Hematopoietic multipotent progenitor cell (in vitro differentiated cells): ENCODE measurements at regions not wholly inside any gene's neighbourhood (a gene's known extent, or its start where the extent isn't known, plus 50 kb on each side); places are given as distances from the start of the nearest gene placed in this dataset.

Source experiments
- DNase-seq, 3 donors: peaks; one replicate each; pipeline ENCODE4 v3.0.0-alpha.2; 2011 to 2015; ENCODE audit warnings: low read depth in 2 of 3, low spot score in 2 of 3

DNA sequence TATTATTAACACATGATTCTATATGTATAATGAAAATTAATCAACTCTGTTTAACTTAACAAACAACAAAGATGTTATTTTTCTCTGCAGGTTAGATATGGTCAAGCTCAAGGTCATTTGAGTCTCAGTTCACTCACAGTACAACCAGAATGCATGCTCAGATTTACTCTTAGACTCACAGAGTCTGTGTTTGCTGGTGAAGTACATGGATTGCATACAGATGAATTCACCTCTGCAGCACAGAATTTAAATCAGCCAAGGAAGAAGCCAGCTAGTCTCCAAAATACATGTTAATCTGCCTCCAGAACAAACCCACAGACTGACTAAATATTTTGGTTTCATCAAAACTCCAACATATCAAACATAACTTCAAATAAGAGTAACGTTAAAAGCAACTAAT lies 424.5 kb downstream of the RAD51AP2 start:
- DNase-seq = no peak

DNA sequence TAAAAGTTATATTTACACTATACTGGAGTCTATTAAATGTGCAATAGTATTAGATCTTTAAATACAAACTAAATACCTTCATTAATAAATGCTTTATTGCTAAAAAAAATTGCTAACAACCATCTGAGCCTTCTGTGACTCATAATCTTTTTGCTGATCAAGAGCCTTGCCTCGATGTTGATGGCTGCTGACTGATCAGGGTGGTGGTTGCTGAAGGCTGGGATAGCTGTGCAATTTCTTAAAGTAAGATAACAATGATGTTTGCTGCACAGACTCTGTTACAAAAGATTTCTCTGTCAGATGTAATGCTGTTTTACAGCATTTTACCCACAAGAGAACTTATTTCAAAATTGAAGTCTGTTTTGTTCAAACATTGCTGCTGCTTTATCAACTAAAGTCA lies 421.4 kb upstream of the CYRIA start:
- no peak for DNase-seq

- no peak for DNase-seq
Observed at GRCh38 chr2:17085546-17086202, 420.0 kb upstream of the CYRIA start.

- peak in 2 of 3 donors; percentile 22 to 70 for DNase-seq
Observed at GRCh38 chr2:17084877-17085276, 419.2 kb upstream of the CYRIA start.

GRCh38 chr2:17083902-17084301 lies 418.3 kb upstream of the CYRIA start:
- no peak for DNase-seq

DNA sequence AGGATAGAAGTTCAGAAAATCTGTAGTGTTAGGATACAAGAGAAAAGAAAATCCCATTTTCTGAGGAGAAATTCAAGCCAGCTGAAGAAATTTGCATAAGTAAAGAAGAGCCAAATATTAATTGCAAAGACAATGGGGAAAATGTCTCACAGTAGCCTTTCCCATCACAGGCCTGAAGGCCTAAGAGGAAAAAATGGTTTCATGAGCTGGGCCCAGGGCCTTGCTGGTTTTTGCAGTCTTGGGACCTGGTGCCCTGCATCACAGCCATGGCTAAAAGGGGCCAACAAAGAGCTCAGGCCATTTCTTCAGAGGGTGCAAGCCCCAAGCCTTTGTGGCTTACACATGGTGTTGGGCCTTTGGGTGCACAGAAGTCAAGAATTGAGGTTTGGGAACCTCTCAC lies 413.6 kb upstream of the CYRIA start:
- no peak for DNase-seq

DNA sequence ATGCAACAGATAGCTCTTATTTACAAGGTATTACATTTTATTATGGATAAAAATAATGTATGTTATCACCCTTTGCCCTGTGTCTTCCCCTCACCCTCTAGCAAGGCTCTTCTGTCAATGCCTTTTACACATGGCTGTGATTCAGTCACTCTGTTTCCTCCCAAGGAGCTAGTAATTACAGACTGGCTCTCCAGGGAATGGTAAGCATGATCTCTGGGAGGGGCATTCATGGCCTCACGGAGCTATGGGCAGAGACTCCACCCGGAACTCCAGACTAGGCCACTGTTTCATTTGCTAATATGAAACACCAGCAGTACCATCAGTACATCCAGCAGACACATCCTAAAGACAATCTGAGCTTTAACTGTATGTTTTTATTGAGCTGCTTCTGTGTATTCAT lies 410.9 kb upstream of the CYRIA start:
- no peak for DNase-seq

DNA sequence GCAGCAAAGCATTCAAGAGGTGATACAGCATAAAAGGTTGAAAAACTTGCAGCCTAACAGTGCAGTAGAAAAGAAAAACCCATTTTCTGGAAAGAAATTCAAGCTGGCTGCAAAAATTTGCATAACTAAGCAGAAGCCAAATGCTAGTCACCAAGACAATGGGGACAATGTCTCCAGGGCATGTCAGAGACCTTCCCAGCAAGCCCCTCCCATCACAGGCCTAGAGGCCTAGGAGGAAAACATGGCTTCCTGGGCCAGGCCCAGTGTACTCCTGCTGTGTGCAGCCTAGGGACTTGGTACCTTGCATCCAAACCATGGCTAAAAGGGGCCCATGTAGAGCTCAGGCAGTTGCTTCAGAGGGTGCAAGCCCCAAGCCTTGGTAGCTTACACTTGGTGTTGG lies 405.1 kb upstream of the CYRIA start:
- DNase-seq = no peak

DNA sequence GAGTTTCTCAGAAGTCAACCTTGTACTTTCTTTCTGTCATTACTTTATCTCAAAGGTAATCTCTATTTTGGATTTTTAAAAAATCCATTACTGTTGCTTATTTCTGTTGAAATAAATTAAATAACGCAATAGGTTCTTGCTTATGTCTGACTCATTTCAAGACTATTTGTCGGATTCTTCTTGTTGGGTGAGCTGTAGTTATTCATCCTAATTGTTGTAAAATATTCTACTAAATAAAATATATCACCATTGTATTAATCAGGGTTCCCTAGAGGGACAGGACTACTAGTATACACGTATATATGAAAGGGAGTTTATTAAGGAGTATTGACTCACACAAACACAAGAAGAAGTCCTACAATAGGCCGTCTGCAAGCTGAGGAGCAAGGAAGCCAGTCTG lies 403.9 kb upstream of the CYRIA start:
- DNase-seq = no peak

GRCh38 chr2:17068021-17068420 lies 402.4 kb upstream of the CYRIA start:
- DNase-seq = no peak

DNA sequence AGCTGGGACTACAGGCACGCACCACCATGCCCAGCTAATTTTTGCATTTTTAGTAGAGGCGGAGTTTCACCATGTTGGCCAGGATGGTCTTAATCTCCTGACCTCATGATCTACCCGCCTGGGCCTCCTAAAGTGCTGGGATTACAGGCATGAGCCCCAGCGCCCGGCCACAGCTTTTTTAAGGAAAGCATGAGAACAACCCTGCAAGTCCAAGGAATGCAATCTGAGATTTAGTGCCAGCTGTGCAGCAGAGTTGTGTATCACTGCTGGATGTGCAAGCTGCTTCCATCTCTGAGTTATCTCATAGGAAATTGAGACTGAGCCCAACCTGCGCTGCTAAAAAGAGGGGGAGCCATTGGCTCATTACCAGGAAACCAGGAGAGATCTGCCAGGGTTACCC lies 399.9 kb upstream of the CYRIA start:
- DNase-seq = no peak

GRCh38 chr2:17061028-17061427 lies 395.4 kb upstream of the CYRIA start:
- DNase-seq = no peak

DNA sequence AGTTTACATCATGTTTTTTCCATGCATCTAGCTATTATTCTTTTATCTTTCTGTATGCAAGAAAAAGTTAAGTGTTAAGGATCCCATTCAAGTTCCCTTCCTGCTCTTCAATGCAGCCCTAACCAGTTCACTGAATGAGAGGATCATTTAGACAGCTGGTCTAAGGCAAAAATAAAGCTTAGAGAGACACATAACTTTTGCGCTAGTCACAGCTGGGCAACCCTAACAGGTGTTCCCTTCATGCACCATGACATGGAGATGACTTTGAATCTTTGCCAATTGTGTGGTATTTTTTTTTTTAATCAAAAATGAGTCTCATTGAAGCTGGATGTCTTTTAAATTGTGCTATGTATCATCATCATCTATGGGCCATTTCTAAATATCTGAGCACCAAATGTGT lies 393.8 kb upstream of the CYRIA start:
- DNase-seq = peak in 1 of 3 donors; percentile 58

DNA sequence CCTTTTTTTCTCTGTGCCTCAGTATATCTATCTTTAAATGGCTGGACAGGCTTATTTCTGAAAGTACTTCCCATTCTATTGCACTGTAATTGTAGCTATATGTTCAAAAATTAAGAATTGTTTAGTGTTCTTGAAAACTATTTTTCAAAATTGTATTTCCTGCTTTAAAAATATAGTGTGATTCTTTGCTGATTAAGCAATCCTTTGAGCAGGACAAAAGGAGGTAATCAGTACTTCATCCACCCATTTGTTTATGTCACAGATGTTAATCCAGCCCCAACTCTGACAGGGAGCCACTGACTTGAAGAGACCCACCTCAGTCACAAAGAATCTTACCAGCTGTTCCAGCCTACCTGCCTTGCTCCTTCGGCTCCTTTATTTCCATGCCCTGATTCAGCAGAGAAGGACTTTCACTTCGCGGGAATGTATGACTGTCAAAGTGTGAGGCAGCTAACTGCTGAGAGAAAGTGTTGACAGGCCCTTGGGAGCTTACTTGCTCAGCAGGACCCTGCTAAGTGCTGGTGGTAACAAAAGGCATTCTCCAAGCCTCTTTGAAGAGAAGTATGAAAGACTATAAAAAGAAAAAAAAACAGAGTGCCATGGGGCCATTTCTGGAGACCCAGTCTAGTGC lies 393.3 kb upstream of the CYRIA start:
- DNase-seq = no peak

DNA sequence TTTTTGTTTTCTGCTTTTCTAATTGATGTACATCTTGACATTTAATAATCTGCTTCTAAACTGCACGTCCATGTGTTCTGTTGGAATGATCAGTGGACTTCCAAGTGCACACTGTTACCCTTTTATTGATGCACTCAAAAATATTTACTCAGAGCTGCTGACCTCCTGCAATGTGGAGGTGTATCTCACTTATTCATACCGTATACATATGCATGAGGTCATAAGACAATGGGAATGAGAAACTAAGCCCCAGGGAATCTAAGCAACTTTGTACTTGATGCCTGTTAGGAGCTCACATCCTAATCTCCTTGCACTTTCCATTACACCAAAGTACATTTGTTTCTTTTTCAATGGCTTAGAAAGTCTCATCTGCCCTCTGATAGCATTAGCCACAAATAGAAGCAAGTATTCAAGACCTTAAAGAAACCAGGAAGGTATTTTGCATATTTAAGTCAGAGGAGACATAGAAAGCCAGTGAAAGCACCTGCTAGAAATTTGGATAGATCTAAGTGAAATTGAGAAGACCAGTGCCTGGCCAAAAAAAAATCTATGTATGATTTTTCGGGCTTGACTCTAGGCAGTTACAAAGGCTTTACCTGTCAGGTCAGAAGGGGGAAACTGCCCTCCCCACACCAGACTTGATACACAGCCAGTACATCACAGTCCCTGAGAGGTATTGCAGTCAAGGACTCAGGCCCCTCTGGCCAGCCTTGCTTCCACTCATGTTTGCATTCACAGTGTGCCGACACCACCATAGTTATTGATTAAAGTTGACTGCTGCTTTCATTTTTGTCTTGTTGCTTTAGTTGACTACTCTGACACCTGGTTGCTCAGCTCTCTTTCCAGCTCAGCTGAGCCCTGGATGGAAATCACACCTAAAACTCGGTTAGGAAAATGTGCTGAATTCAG lies 391.7 kb upstream of the CYRIA start:
- no peak for DNase-seq

- peak in 1 of 3 donors; percentile 1 for DNase-seq
Observed at GRCh38 chr2:17056236-17056635, 390.6 kb upstream of the CYRIA start.

DNA sequence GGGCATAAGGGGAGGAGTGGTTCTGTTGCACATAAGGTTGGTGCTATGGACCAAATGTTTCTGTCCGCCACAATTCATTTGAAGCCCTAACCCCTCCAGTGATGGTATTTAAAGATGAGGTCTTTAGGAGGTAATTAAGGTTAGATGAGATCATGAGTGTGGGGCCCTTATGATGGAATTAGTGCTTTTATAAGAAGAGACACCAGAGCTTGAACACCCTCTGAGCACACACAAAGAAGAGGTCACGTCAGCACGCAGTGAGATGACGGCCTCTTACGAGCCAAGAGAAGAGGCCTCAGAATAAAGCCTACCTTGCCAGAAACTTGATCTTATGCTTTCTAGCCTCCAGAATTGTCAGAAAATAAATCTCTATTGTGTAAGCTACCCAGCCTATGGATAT lies 386.4 kb upstream of the CYRIA start:
- no peak for DNase-seq

DNA sequence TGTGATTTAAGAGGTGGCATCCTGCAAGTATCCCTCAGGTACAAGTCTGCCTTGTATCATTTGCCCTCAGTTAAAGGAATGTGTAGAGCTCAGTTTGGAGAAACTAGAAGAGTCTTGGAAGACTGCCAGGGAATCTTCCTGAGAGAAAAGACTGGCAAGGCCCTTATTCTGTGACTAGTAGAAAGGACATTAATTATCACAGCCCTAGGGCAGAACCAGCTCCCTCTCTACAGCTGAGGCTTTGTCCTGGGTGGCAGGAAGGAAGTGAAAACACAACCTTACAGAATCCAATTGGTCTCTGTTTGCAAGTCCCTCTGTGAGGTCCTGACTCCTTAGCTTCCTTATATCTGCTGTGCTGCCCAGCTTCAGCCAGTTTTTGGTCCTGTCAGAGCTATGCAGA lies 385.9 kb upstream of the CYRIA start:
- no peak for DNase-seq

DNA sequence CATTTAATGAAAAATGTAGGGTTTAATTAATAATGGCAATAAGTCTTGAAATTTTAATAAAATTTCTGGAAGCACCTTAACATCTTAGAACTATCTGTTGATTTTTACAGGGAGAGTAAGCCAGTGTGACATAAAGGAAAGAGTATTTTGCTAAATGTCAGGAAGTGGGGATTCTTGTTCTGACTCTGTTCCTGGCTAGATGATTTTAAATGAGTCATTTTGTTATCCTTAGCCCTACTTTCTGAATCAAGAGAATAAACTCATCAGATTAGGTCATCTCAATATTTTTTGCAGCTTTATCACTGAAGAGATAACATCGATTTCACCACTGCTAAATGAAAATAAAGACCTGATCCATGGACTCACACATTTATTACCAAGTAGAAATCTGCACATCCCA lies 377.5 kb upstream of the CYRIA start:
- no peak for DNase-seq

DNA sequence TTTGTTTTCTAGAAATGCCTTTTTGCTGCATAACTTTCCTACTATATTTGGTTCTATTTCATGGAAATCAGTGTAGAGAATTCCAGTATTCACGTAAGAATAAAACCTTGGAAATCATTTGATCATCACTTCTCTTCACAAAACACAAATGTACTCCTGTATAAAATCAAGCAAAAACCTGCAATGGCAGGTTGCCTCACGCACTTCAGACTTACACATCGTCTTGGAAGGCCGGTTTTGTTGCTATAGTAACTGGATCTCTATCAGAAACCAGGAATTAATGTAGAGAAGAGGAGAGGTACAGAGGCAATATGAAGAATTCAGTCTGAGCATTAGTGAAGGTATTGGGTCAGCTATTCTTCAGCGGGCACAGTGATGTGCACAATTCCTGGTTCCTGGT lies 370.7 kb upstream of the CYRIA start:
- no peak for DNase-seq

- DNase-seq = no peak
Observed at GRCh38 chr2:17035010-17035409, 369.4 kb upstream of the CYRIA start.

DNA sequence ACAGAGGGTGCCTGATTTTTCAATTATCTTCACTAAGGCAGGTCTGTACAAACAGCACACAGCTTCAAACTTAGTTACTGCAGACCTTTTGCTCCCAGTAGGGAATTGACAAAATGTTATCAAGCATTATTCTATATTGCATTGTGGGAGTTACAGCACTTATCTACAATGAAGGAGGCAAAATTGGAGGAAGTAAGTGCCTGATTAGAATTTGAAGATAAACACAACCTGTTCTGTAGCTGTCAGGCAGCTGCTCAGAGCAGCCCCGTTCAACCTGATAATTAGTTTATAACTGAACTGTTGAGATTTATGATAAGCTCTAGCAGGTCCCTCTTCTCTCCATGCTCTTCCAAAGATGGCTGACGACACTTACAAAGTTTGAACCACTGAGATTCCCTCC lies 364.4 kb upstream of the CYRIA start:
- no peak for DNase-seq
